ENCODE measurements at regions not wholly inside any gene's neighbourhood (a gene's known extent, or its start where the extent isn't known, plus 50 kb on each side); places are given as distances from the start of the nearest gene placed in this dataset.

- no peaks in the 10 kb centered on the region for H3K4me1 Mint-ChIP-seq (ENCODE audit: low read depth)
- ChIA-PET POLR2A (no interaction called here), CTCF (no interaction called here)
- H3K27me3 Mint-ChIP-seq (ENCODE audit: low read depth) = no peaks in the 10 kb centered on the region
- ATAC-seq = no peak
- H3K9me3 Mint-ChIP-seq (ENCODE audit: insufficient read depth) = peaks cover 18% of the 10 kb centered on the region
- no peak for DNase-seq
- no peak overlapping the region for H3K27ac Mint-ChIP-seq
- no peaks in the 10 kb centered on the region for H3K36me3 Mint-ChIP-seq (ENCODE audit: low read depth)
- H3K4me3 Mint-ChIP-seq = no peak overlapping the region
Measured at GRCh38 chr3:80114694-80115093, 346.9 kb upstream of the ROBO1 start.

GRCh38 chr3:80113331-80113730, 345.5 kb upstream of the ROBO1 start:
- H3K4me1 Mint-ChIP-seq (ENCODE audit: low read depth) = no peaks in the 10 kb centered on the region
- ChIA-PET CTCF (no interaction called here), POLR2A (no interaction called here)
- no peak for DNase-seq
- H3K27me3 Mint-ChIP-seq (ENCODE audit: low read depth) = no peaks in the 10 kb centered on the region
- no peak overlapping the region for H3K27ac Mint-ChIP-seq
- ATAC-seq = no peak
- H3K4me3 Mint-ChIP-seq = no peak overlapping the region
- H3K36me3 Mint-ChIP-seq (ENCODE audit: low read depth) = no peaks in the 10 kb centered on the region
- H3K9me3 Mint-ChIP-seq (ENCODE audit: insufficient read depth) = peaks cover 15% of the 10 kb centered on the region

GRCh38 chr3:80099559-80100066, 331.8 kb upstream of the ROBO1 start:
- H3K4me3 Mint-ChIP-seq = no peak overlapping the region
- ATAC-seq = no peak
- ChIA-PET POLR2A (no interaction called here), CTCF (no interaction called here)
- no peaks in the 10 kb centered on the region for H3K36me3 Mint-ChIP-seq (ENCODE audit: low read depth)
- DNase-seq = no peak
- H3K4me1 Mint-ChIP-seq (ENCODE audit: low read depth) = no peaks in the 10 kb centered on the region
- peaks cover 7% of the 10 kb centered on the region for H3K9me3 Mint-ChIP-seq (ENCODE audit: insufficient read depth)
- no peak overlapping the region for H3K27ac Mint-ChIP-seq
- no peaks in the 10 kb centered on the region for H3K27me3 Mint-ChIP-seq (ENCODE audit: low read depth)

GRCh38 chr3:80097674-80098073, 329.9 kb upstream of the ROBO1 start:
- Mint-ChIP-seq H3K9me3 (ENCODE audit: insufficient read depth) (peaks cover 7% of the 10 kb centered on the region), H3K27ac (no peak overlapping the region), H3K27me3 (ENCODE audit: low read depth) (no peaks in the 10 kb centered on the region), H3K36me3 (ENCODE audit: low read depth) (no peaks in the 10 kb centered on the region), H3K4me3 (no peak overlapping the region), H3K4me1 (ENCODE audit: low read depth) (no peaks in the 10 kb centered on the region)
- ATAC-seq (no peak), DNase-seq (no peak)
- ChIA-PET POLR2A (no interaction called here), CTCF (no interaction called here)

GRCh38 chr3:80096909-80097308, 329.1 kb upstream of the ROBO1 start:
- H3K4me3 Mint-ChIP-seq = no peak overlapping the region
- ChIA-PET CTCF (no interaction called here), POLR2A (no interaction called here)
- no peaks in the 10 kb centered on the region for H3K36me3 Mint-ChIP-seq (ENCODE audit: low read depth)
- ATAC-seq (no peak), DNase-seq (no peak)
- H3K4me1 Mint-ChIP-seq (ENCODE audit: low read depth) = no peaks in the 10 kb centered on the region
- no peaks in the 10 kb centered on the region for H3K27me3 Mint-ChIP-seq (ENCODE audit: low read depth)
- H3K27ac Mint-ChIP-seq = no peak overlapping the region
- H3K9me3 Mint-ChIP-seq (ENCODE audit: insufficient read depth) = peaks cover 7% of the 10 kb centered on the region

- Mint-ChIP-seq H3K4me3 (no peak overlapping the region), H3K27me3 (ENCODE audit: low read depth) (no peaks in the 10 kb centered on the region), H3K36me3 (ENCODE audit: low read depth) (no peaks in the 10 kb centered on the region), H3K27ac (no peak overlapping the region), H3K4me1 (ENCODE audit: low read depth) (no peaks in the 10 kb centered on the region), H3K9me3 (ENCODE audit: insufficient read depth) (no peaks in the 10 kb centered on the region)
- DNase-seq (no peak), ATAC-seq (no peak)
- ChIA-PET CTCF (no interaction called here), POLR2A (no interaction called here)
Measured at GRCh38 chr3:80094589-80094988, 326.8 kb upstream of the ROBO1 start.

GRCh38 chr3:80087767-80088166, 320.0 kb upstream of the ROBO1 start:
- ChIA-PET CTCF (no interaction called here), POLR2A (no interaction called here)
- Mint-ChIP-seq H3K27ac (no peak overlapping the region), H3K36me3 (ENCODE audit: low read depth) (no peaks in the 10 kb centered on the region), H3K4me3 (no peak overlapping the region), H3K9me3 (ENCODE audit: insufficient read depth) (peaks cover 15% of the 10 kb centered on the region), H3K27me3 (ENCODE audit: low read depth) (no peaks in the 10 kb centered on the region), H3K4me1 (ENCODE audit: low read depth) (no peaks in the 10 kb centered on the region)
- ATAC-seq = no peak
- no peak for DNase-seq

- Mint-ChIP-seq H3K27ac (no peak overlapping the region), H3K4me1 (ENCODE audit: low read depth) (no peaks in the 10 kb centered on the region), H3K27me3 (ENCODE audit: low read depth) (no peaks in the 10 kb centered on the region), H3K4me3 (no peak overlapping the region), H3K9me3 (ENCODE audit: insufficient read depth) (peaks cover 18% of the 10 kb centered on the region), H3K36me3 (ENCODE audit: low read depth) (no peaks in the 10 kb centered on the region)
- CTCF ChIA-PET = no interaction called here
- no peak for DNase-seq
- POLR2A ChIA-PET = no interaction called here
- ATAC-seq = no peak
Measured at GRCh38 chr3:80086426-80086825, 318.6 kb upstream of the ROBO1 start.

- no peaks in the 10 kb centered on the region for H3K36me3 Mint-ChIP-seq (ENCODE audit: low read depth)
Measured at GRCh38 chr3:80079886-80080285, 312.1 kb upstream of the ROBO1 start.

GRCh38 chr3:80068459-80068858, 300.7 kb upstream of the ROBO1 start:
- ATAC-seq (no peak), DNase-seq (no peak)
- CTCF ChIA-PET = no interaction called here
- H3K36me3 Mint-ChIP-seq (ENCODE audit: low read depth) = no peaks in the 10 kb centered on the region
- peaks cover 10% of the 10 kb centered on the region for H3K9me3 Mint-ChIP-seq (ENCODE audit: insufficient read depth)
- no peaks in the 10 kb centered on the region for H3K27me3 Mint-ChIP-seq (ENCODE audit: low read depth)
- POLR2A ChIA-PET = no interaction called here
- H3K4me3 Mint-ChIP-seq = no peak overlapping the region
- no peak overlapping the region for H3K27ac Mint-ChIP-seq
- no peaks in the 10 kb centered on the region for H3K4me1 Mint-ChIP-seq (ENCODE audit: low read depth)

More at GRCh38 chr3:80079886-80080285, 312.1 kb upstream of the ROBO1 start:
- H3K4me3 Mint-ChIP-seq = no peak overlapping the region
- H3K27me3 Mint-ChIP-seq (ENCODE audit: low read depth) = no peaks in the 10 kb centered on the region
- no peak for ATAC-seq
- POLR2A ChIA-PET = no interaction called here
- CTCF ChIA-PET = no interaction called here
- no peaks in the 10 kb centered on the region for H3K4me1 Mint-ChIP-seq (ENCODE audit: low read depth)
- H3K27ac Mint-ChIP-seq = no peak overlapping the region
- peaks cover 19% of the 10 kb centered on the region for H3K9me3 Mint-ChIP-seq (ENCODE audit: insufficient read depth)
- no peak for DNase-seq

- ChIA-PET POLR2A (no interaction called here), CTCF (no interaction called here)
- H3K27me3 Mint-ChIP-seq (ENCODE audit: low read depth) = no peaks in the 10 kb centered on the region
- DNase-seq (no peak), ATAC-seq (no peak)
- H3K36me3 Mint-ChIP-seq (ENCODE audit: low read depth) = no peaks in the 10 kb centered on the region
- H3K27ac Mint-ChIP-seq = no peak overlapping the region
- H3K9me3 Mint-ChIP-seq (ENCODE audit: insufficient read depth) = peaks cover 10% of the 10 kb centered on the region
- H3K4me1 Mint-ChIP-seq (ENCODE audit: low read depth) = no peaks in the 10 kb centered on the region
- H3K4me3 Mint-ChIP-seq = no peak overlapping the region
Measured at GRCh38 chr3:80063535-80063934, 295.7 kb upstream of the ROBO1 start.

- Mint-ChIP-seq H3K27me3 (ENCODE audit: low read depth) (no peaks in the 10 kb centered on the region), H3K36me3 (ENCODE audit: low read depth) (no peaks in the 10 kb centered on the region), H3K27ac (no peak overlapping the region), H3K9me3 (ENCODE audit: insufficient read depth) (peaks cover 6% of the 10 kb centered on the region), H3K4me1 (ENCODE audit: low read depth) (no peaks in the 10 kb centered on the region), H3K4me3 (no peak overlapping the region)
- POLR2A ChIA-PET = no interaction called here
- no peak for DNase-seq
- ATAC-seq = no peak
- CTCF ChIA-PET = no interaction called here
Measured at GRCh38 chr3:80060664-80061063, 292.9 kb upstream of the ROBO1 start.

- Mint-ChIP-seq H3K36me3 (ENCODE audit: low read depth) (no peaks in the 10 kb centered on the region), H3K27ac (no peak overlapping the region), H3K4me3 (no peak overlapping the region), H3K9me3 (ENCODE audit: insufficient read depth) (peaks cover 7% of the 10 kb centered on the region), H3K27me3 (ENCODE audit: low read depth) (no peaks in the 10 kb centered on the region), H3K4me1 (ENCODE audit: low read depth) (no peaks in the 10 kb centered on the region)
- no peak for DNase-seq
- no peak for ATAC-seq
- CTCF ChIA-PET = no interaction called here
- POLR2A ChIA-PET = no interaction called here
Measured at GRCh38 chr3:80055306-80055705, 287.5 kb upstream of the ROBO1 start.
